Stimulated activated CD4-positive, alpha-beta T cell treated with anti-CD3 and anti-CD28 coated beads, TNF-alpha, amount 100 ng/mL, for 1 hour (primary cell): ENCODE measurements at regions not wholly inside any gene's neighbourhood (a gene's known extent, or its start where the extent isn't known, plus 50 kb on each side); places are given as distances from the start of the nearest gene placed in this dataset.

Experiments
- DNase-seq, 3 donors: peaks; one replicate each; pipeline ENCODE4 v3.0.0-alpha.2; 2020; ENCODE audit warnings: low read depth in 3 of 3, low spot score in 1 of 3

GRCh38 chr7:36090976-36091873, 61.8 kb upstream of the EEPD1 start:
- no peak for DNase-seq

- no peak for DNase-seq
These were observed 61.2 kb upstream of the EEPD1 start for GRCh38 chr7:36091874-36092176.

- DNase-seq, result no peak
These were observed 60.8 kb upstream of the EEPD1 start for GRCh38 chr7:36092221-36092771.

- no peak for DNase-seq
These were observed 56.5 kb upstream of the EEPD1 start for GRCh38 chr7:36096460-36097095.

GRCh38 chr7:36098096-36098495, 55.0 kb upstream of the EEPD1 start:
- DNase-seq, result no peak

- DNase-seq, result no peak
These were observed 52.8 kb upstream of the EEPD1 start for GRCh38 chr7:36100226-36100625.

- no peak for DNase-seq
These were observed 52.4 kb upstream of the EEPD1 start for GRCh38 chr7:36100634-36101033.
